HG02970 (cell line): ENCODE measurements at regions not wholly inside any gene's neighbourhood (a gene's known extent, or its start where the extent isn't known, plus 50 kb on each side); places are given as distances from the start of the nearest gene placed in this dataset.
"Not testable (repeated sequence)": the region's sequence is repeated elsewhere in the genome, so short reads cannot be mapped to it uniquely, and the experiment has no call there.

Experiments used
- ATAC-seq: cut with Tn5 transposase; IDR thresholded peaks from one replicate; pipeline ENCODE4 v1.9.1; 2021; ENCODE audit warnings: mild to moderate bottlenecking, moderate library complexity, moderate number of reproducible peaks; ENCODE audit not compliant: unreplicated experiment, low FRiP score

DNA sequence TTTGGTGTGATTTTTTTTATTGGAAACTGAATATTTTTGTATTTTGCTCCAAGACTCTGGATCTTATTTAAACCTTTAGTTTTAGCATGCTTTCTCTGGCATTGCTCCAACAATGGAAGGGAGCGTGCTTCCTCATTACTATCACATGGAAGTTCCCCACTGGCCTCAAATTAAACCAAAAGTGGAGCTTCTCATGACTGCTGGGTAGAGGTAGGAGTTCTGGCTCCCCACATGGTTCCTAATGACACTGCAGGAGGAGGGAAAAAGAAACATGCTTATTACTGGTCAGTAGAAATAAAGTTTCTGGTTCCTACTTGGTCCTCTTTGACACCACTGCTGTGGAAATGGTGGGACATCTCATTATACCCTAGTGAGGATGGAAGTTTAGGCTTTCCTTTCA is 310.5 kb downstream of the PTGER3 start:
- ATAC-seq, result no peak

GRCh38 chr1:70738624-70739023 is 309.0 kb downstream of the PTGER3 start:
- no peak for ATAC-seq

DNA sequence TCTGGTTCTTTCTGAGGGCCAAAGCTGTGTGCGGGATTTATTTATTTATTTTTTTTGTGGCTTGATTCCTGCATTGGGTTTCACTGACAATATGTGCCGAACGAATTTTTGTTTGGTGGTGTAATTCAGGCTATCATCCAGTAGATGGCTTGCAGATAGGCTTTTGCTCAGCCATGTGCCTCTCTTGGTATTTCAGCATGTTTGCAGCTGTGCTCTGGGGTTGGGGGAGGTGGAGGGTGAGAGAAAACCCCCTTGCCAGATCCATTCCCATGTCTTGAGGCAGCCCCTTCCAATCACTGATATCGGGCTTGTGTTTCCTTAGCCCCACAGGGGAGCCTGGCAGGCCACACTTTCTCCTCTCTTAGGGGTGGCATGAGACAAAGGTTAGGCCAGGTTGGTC is 302.4 kb downstream of the PTGER3 start:
- ATAC-seq, result no peak

- not testable (repeated sequence) for ATAC-seq
Measured at GRCh38 chr1:70746062-70746461, 301.6 kb downstream of the PTGER3 start.

- not testable (repeated sequence) for ATAC-seq
Measured at GRCh38 chr1:70747123-70747522, 300.5 kb downstream of the PTGER3 start.

- not testable (repeated sequence) for ATAC-seq
Measured at GRCh38 chr1:70751676-70752287, 295.8 kb downstream of the PTGER3 start.

GRCh38 chr1:70754701-70755100 is 292.9 kb downstream of the PTGER3 start:
- ATAC-seq, result no peak

GRCh38 chr1:70760154-70760553 is 287.5 kb downstream of the PTGER3 start:
- no peak for ATAC-seq

GRCh38 chr1:70762386-70762785 is 285.2 kb downstream of the PTGER3 start:
- no peak for ATAC-seq

GRCh38 chr1:70764747-70765146 is 282.9 kb downstream of the PTGER3 start:
- ATAC-seq, result no peak

DNA sequence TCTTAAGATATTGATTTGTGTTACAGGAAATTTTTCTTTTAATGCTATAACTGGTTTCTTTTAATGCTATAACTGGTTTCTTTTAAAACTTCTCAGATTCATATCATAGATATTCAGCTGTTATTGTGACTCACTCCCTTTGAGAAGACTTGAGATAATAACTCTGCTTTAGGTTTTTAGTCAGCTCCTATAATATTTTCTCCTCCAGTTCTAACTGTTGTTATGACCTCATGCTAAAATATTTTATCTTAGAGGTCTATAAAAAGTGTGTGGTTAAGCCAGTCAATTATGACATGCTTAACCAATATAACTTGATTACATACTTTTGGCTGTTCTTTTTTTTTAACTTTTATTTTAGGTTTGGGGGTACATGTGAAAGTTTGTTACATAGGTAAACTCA is 280.2 kb downstream of the PTGER3 start:
- ATAC-seq, result no peak

GRCh38 chr1:70768216-70768615 is 279.4 kb downstream of the PTGER3 start:
- no peak for ATAC-seq

GRCh38 chr1:70778056-70778762 is 269.4 kb downstream of the PTGER3 start:
- ATAC-seq, result no peak

- no peak for ATAC-seq
Measured at GRCh38 chr1:70778934-70779333, 268.7 kb downstream of the PTGER3 start.

DNA sequence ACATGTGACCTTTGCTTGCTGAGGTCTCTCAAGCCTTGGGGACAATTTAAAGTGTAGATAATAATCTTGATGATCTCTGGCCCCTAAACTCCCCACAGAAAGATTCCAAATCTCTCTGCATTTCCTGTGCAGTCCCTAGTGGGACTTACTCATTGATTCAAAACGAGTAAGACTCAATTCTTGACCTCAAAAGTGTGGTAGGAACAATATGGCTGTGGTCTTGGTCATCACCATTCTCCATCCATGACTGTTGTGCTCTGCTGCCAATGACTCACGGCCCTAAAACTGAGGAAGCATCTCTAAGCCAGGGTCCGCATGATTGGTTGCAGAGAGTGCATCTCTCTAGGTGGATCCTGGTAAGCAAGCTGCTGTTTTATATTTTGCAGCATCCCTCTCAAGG is 268.0 kb downstream of the PTGER3 start:
- ATAC-seq, result no peak

DNA sequence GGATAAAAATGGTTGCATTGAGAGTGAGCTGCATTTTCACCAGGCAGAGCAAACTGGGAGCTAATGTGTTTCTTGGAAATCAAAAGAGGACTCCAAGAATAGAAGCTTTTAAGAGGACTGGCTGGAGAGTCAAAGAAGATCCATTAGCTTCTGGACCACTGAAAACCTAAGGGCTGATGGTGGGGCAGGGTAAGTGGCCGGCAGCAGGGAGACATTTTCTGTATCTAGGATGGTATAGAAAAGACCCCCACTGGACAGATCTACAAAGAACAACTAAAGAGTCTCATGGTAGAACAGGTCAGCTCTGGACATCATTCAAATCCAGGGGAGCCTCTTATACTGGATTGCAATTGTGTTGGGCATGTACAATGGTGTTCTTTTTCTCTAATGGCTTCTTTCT is 262.3 kb downstream of the PTGER3 start:
- ATAC-seq, result no peak

- no peak for ATAC-seq
Measured at GRCh38 chr1:70790232-70790923, 257.2 kb downstream of the PTGER3 start.

DNA sequence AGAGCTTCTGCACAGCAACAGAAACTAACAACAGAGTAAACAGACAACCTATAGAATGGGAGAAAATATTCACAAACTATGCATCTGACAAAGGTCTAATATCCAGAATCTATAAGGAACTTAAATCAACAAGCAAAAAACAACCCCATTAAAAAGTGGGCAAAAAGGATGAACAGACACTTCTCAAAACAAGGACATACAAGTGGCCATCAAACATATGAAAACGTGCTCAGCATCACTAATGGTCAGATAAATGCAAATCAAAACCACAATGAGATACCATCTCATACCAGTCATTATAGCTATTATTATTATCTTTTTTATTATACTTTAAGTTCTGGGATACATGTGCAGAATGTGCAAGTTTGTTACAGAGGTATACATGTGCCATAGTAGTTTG is 252.6 kb downstream of the PTGER3 start:
- not testable (repeated sequence) for ATAC-seq

DNA sequence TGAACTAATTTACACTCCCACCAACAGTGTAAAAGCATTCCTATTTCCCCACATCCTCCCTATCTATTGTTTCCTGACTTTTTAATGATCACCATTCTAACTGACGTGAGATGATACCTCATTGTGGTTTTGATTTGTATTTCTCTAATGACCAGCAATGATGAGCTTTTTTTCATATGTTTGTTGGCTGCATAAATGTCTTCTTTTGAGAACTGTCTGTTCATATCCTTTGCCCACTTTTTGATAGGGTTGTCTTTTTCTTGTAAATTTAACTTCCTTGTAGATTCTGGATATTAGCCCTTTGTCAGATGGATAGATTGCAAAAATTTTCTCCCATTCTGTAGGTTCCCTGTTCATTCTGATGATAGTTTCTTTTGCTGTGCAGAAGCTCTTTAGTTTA is 251.3 kb downstream of the PTGER3 start:
- not testable (repeated sequence) for ATAC-seq

DNA sequence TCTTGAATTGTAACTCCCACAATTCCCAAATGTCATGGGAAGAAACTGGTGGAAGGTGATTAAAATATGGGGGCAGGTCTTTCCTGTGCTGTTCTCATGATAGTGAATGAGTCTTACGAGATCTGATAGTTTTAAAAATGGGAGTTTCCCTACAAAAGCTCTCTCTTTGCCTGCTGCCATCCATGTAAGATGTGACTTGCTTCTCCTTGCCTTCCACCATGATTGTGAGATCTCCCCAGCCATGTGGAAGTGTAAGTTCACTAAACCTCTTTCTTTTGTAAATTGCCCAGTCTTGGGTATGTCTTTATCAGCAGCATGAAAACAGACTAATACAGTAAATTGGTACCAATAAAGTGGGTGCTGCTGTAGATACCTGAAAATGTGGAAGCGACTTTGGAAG is 245.0 kb downstream of the PTGER3 start:
- not testable (repeated sequence) for ATAC-seq

- no peak for ATAC-seq
Measured at GRCh38 chr1:70805641-70806040, 242.0 kb downstream of the PTGER3 start.
